ENCODE measurements at regions not wholly inside any gene's neighbourhood (a gene's known extent, or its start where the extent isn't known, plus 50 kb on each side); places are given as distances from the start of the nearest gene placed in this dataset.

- H3K4me2 ChIP-seq, result no peak overlapping the region
- no peak overlapping the region for H3K4me3 ChIP-seq
- TF ChIP-seq EZH2 (IDR thresholded peaks at IDR 0.05; ENCODE audit: borderline replicate concordance), result no peak
- no peak for TF ChIP-seq CTCF (IDR thresholded peaks at IDR 0.05; ENCODE audit: poor library complexity)
- TF ChIP-seq EZH2phosphoT487 (IDR thresholded peaks at IDR 0.05; ENCODE audit: low read depth, severe bottlenecking, unreplicated experiment), result no peak
- no peaks in the 10 kb centered on the region for H3K9me2 ChIP-seq (replicated peaks; ENCODE audit: insufficient read depth)
- no peak overlapping the region for H2AFZ ChIP-seq
- no peaks in the 10 kb centered on the region for H3K9me3 ChIP-seq (ENCODE audit: low read depth)
- no peaks in the 10 kb centered on the region for H3K27me3 ChIP-seq
- no peaks in the 10 kb centered on the region for H4K20me1 ChIP-seq (ENCODE audit: insufficient read depth, poor library complexity, severe bottlenecking)
- H3K27ac ChIP-seq, result no peak overlapping the region
- H3K4me1 ChIP-seq (ENCODE audit: insufficient read depth), result no peaks in the 10 kb centered on the region
- no peaks in the 10 kb centered on the region for H3K36me3 ChIP-seq (replicated peaks; ENCODE audit: insufficient read depth, low read depth)
- no peaks in the 10 kb centered on the region for H3K79me2 ChIP-seq
- DNase-seq (ENCODE audit: low spot score), result no peak
Observed at GRCh38 chrX:146160443-146161203, 343.0 kb downstream of the SLITRK2 start.

- Histone ChIP-seq H3K9me3 (ENCODE audit: low read depth) (no peaks in the 10 kb centered on the region), H3K79me2 (no peaks in the 10 kb centered on the region), H4K20me1 (ENCODE audit: insufficient read depth, poor library complexity, severe bottlenecking) (no peaks in the 10 kb centered on the region), H3K4me1 (ENCODE audit: insufficient read depth) (no peaks in the 10 kb centered on the region), H3K27ac (no peak overlapping the region), H3K27me3 (no peaks in the 10 kb centered on the region), H3K9me2 (replicated peaks; ENCODE audit: insufficient read depth) (no peaks in the 10 kb centered on the region), H2AFZ (no peak overlapping the region), H3K4me3 (no peak overlapping the region), H3K4me2 (no peak overlapping the region), H3K36me3 (replicated peaks; ENCODE audit: insufficient read depth, low read depth) (no peaks in the 10 kb centered on the region)
- TF ChIP-seq EZH2phosphoT487 (IDR thresholded peaks at IDR 0.05; ENCODE audit: low read depth, severe bottlenecking, unreplicated experiment) (no peak), EZH2 (IDR thresholded peaks at IDR 0.05; ENCODE audit: borderline replicate concordance) (no peak), CTCF (IDR thresholded peaks at IDR 0.05; ENCODE audit: poor library complexity) (no peak)
- 72% methylated on average over 4 of the region's 4 CpGs for WGBS (ENCODE audit: low lambda C conversion rate, missing lambda C conversion rate)
- no peak for DNase-seq (ENCODE audit: low spot score)
Observed at GRCh38 chrX:146173742-146174141, 356.1 kb downstream of the SLITRK2 start.

- Histone ChIP-seq H3K27me3 (no peaks in the 10 kb centered on the region), H2AFZ (no peak overlapping the region), H3K4me3 (no peak overlapping the region), H4K20me1 (ENCODE audit: insufficient read depth, poor library complexity, severe bottlenecking) (no peaks in the 10 kb centered on the region), H3K27ac (no peak overlapping the region), H3K9me2 (replicated peaks; ENCODE audit: insufficient read depth) (no peaks in the 10 kb centered on the region), H3K4me2 (no peak overlapping the region), H3K9me3 (ENCODE audit: low read depth) (no peaks in the 10 kb centered on the region), H3K4me1 (ENCODE audit: insufficient read depth) (no peaks in the 10 kb centered on the region), H3K79me2 (no peaks in the 10 kb centered on the region), H3K36me3 (replicated peaks; ENCODE audit: insufficient read depth, low read depth) (no peaks in the 10 kb centered on the region)
- WGBS (ENCODE audit: low lambda C conversion rate, missing lambda C conversion rate), result 76% methylated on average over 4 of the region's 4 CpGs
- TF ChIP-seq CTCF (IDR thresholded peaks at IDR 0.05; ENCODE audit: poor library complexity), result no peak
- no peak for TF ChIP-seq EZH2 (IDR thresholded peaks at IDR 0.05; ENCODE audit: borderline replicate concordance)
- no peak for TF ChIP-seq EZH2phosphoT487 (IDR thresholded peaks at IDR 0.05; ENCODE audit: low read depth, severe bottlenecking, unreplicated experiment)
- DNase-seq (ENCODE audit: low spot score), result no peak
Observed at GRCh38 chrX:146181858-146182257, 364.2 kb downstream of the SLITRK2 start.

All from hepatocyte (in vitro differentiated cells).